ENCODE measurements at regions not wholly inside any gene's neighbourhood (a gene's known extent, or its start where the extent isn't known, plus 50 kb on each side); places are given as distances from the start of the nearest gene placed in this dataset.
"Not testable (repeated sequence)": the region's sequence is repeated elsewhere in the genome, so short reads cannot be mapped to it uniquely, and the experiment has no call there.

GRCh38 chr4:10388146-10388545 is 69.1 kb downstream of the ZNF518B start:
- not testable (repeated sequence) for H3K27me3 ChIP-seq (ENCODE audit: insufficient read depth, low read length, poor library complexity); H3K9me3 ChIP-seq (ENCODE audit: insufficient read depth, low read length, severe bottlenecking); DNase-seq; H3K36me3 ChIP-seq (ENCODE audit: insufficient read depth, low read length); ATAC-seq (ENCODE audit: insufficient read depth, low read depth); H3K9ac ChIP-seq (ENCODE audit: low read depth, low read length); H3K27ac ChIP-seq (ENCODE audit: low read length); H3K4me3 ChIP-seq (ENCODE audit: low read depth in 1 of 2, low read length in 2 of 2); H3K79me2 ChIP-seq (ENCODE audit: insufficient read depth, low read length); H3K4me2 ChIP-seq (ENCODE audit: insufficient read depth, low read length); H3K4me1 ChIP-seq (ENCODE audit: insufficient read depth, low read length); H4K20me1 ChIP-seq (ENCODE audit: insufficient read depth, low read length); H2AFZ ChIP-seq (ENCODE audit: low read depth, low read length)

GRCh38 chr4:10385994-10386394 is 71.2 kb downstream of the ZNF518B start:
- no peak for ATAC-seq (ENCODE audit: insufficient read depth, low read depth)
- DNase-seq, result no peak
- H4K20me1 ChIP-seq (ENCODE audit: insufficient read depth, low read length), result no peaks in the 10 kb centered on the region
- H3K4me3 ChIP-seq (ENCODE audit: low read depth in 1 of 2, low read length in 2 of 2), result no peak overlapping the region
- H3K4me2 ChIP-seq (ENCODE audit: insufficient read depth, low read length), result no peak overlapping the region
- TF ChIP-seq CTCF (IDR thresholded peaks at IDR 0.05; ENCODE audit: borderline replicate concordance, extremely low read depth, low read length, poor library complexity, severe bottlenecking) (no peak), EZH2 (IDR thresholded peaks at IDR 0.05; ENCODE audit: borderline replicate concordance, low read depth, low read length, severe bottlenecking) (no peak)
- no peaks in the 10 kb centered on the region for H3K27me3 ChIP-seq (ENCODE audit: insufficient read depth, low read length, poor library complexity)
- no peak overlapping the region for H2AFZ ChIP-seq (ENCODE audit: low read depth, low read length)
- no peaks in the 10 kb centered on the region for H3K4me1 ChIP-seq (ENCODE audit: insufficient read depth, low read length)
- H3K27ac ChIP-seq (ENCODE audit: low read length), result no peak overlapping the region
- no peaks in the 10 kb centered on the region for H3K79me2 ChIP-seq (ENCODE audit: insufficient read depth, low read length)
- H3K9ac ChIP-seq (ENCODE audit: low read depth, low read length), result no peak overlapping the region
- H3K36me3 ChIP-seq (ENCODE audit: insufficient read depth, low read length), result no peaks in the 10 kb centered on the region
- H3K9me3 ChIP-seq (ENCODE audit: insufficient read depth, low read length, severe bottlenecking), result no peaks in the 10 kb centered on the region

GRCh38 chr4:10384974-10385373 is 72.3 kb downstream of the ZNF518B start:
- Histone ChIP-seq H3K79me2 (ENCODE audit: insufficient read depth, low read length) (no peaks in the 10 kb centered on the region), H3K4me1 (ENCODE audit: insufficient read depth, low read length) (no peaks in the 10 kb centered on the region), H3K36me3 (ENCODE audit: insufficient read depth, low read length) (no peaks in the 10 kb centered on the region), H3K4me2 (ENCODE audit: insufficient read depth, low read length) (no peak overlapping the region), H3K9me3 (ENCODE audit: insufficient read depth, low read length, severe bottlenecking) (no peaks in the 10 kb centered on the region), H3K27ac (ENCODE audit: low read length) (no peak overlapping the region), H4K20me1 (ENCODE audit: insufficient read depth, low read length) (no peaks in the 10 kb centered on the region), H3K9ac (ENCODE audit: low read depth, low read length) (no peak overlapping the region), H3K4me3 (ENCODE audit: low read depth in 1 of 2, low read length in 2 of 2) (no peak overlapping the region), H3K27me3 (ENCODE audit: insufficient read depth, low read length, poor library complexity) (no peaks in the 10 kb centered on the region), H2AFZ (ENCODE audit: low read depth, low read length) (no peak overlapping the region)
- DNase-seq (no peak), ATAC-seq (ENCODE audit: insufficient read depth, low read depth) (no peak)
- TF ChIP-seq CTCF (IDR thresholded peaks at IDR 0.05; ENCODE audit: borderline replicate concordance, extremely low read depth, low read length, poor library complexity, severe bottlenecking) (no peak), EZH2 (IDR thresholded peaks at IDR 0.05; ENCODE audit: borderline replicate concordance, low read depth, low read length, severe bottlenecking) (no peak)

GRCh38 chr4:10383417-10383816 is 73.8 kb downstream of the ZNF518B start:
- no peak for TF ChIP-seq EZH2 (IDR thresholded peaks at IDR 0.05; ENCODE audit: borderline replicate concordance, low read depth, low read length, severe bottlenecking)
- no peak for TF ChIP-seq CTCF (IDR thresholded peaks at IDR 0.05; ENCODE audit: borderline replicate concordance, extremely low read depth, low read length, poor library complexity, severe bottlenecking)
- H3K9ac ChIP-seq (ENCODE audit: low read depth, low read length), result no peak overlapping the region
- H2AFZ ChIP-seq (ENCODE audit: low read depth, low read length), result no peak overlapping the region
- no peaks in the 10 kb centered on the region for H3K4me1 ChIP-seq (ENCODE audit: insufficient read depth, low read length)
- H4K20me1 ChIP-seq (ENCODE audit: insufficient read depth, low read length), result no peaks in the 10 kb centered on the region
- no peak overlapping the region for H3K27ac ChIP-seq (ENCODE audit: low read length)
- no peak overlapping the region for H3K4me3 ChIP-seq (ENCODE audit: low read depth in 1 of 2, low read length in 2 of 2)
- no peaks in the 10 kb centered on the region for H3K9me3 ChIP-seq (ENCODE audit: insufficient read depth, low read length, severe bottlenecking)
- H3K79me2 ChIP-seq (ENCODE audit: insufficient read depth, low read length), result no peaks in the 10 kb centered on the region
- H3K36me3 ChIP-seq (ENCODE audit: insufficient read depth, low read length), result no peaks in the 10 kb centered on the region
- DNase-seq (no peak), ATAC-seq (ENCODE audit: insufficient read depth, low read depth) (no peak)
- H3K27me3 ChIP-seq (ENCODE audit: insufficient read depth, low read length, poor library complexity), result no peaks in the 10 kb centered on the region
- no peak overlapping the region for H3K4me2 ChIP-seq (ENCODE audit: insufficient read depth, low read length)

- DNase-seq; H3K4me3 ChIP-seq (ENCODE audit: low read depth in 1 of 2, low read length in 2 of 2); H3K4me1 ChIP-seq (ENCODE audit: insufficient read depth, low read length); H3K27ac ChIP-seq (ENCODE audit: low read length); H2AFZ ChIP-seq (ENCODE audit: low read depth, low read length); H3K4me2 ChIP-seq (ENCODE audit: insufficient read depth, low read length); H3K9ac ChIP-seq (ENCODE audit: low read depth, low read length); ATAC-seq (ENCODE audit: insufficient read depth, low read depth); H3K9me3 ChIP-seq (ENCODE audit: insufficient read depth, low read length, severe bottlenecking); H4K20me1 ChIP-seq (ENCODE audit: insufficient read depth, low read length); H3K27me3 ChIP-seq (ENCODE audit: insufficient read depth, low read length, poor library complexity); H3K79me2 ChIP-seq (ENCODE audit: insufficient read depth, low read length); H3K36me3 ChIP-seq (ENCODE audit: insufficient read depth, low read length): not testable (repeated sequence)
Measured at GRCh38 chr4:10382171-10382570, 75.1 kb downstream of the ZNF518B start.

All from DND-41 (cell line).